Activated B cell treated with CpG ODN at 0.5 μM for 24 hours (primary cell): ENCODE measurements at regions not wholly inside any gene's neighbourhood (a gene's known extent, or its start where the extent isn't known, plus 50 kb on each side); places are given as distances from the start of the nearest gene placed in this dataset.

Source experiments
- ATAC-seq: fragments of 200-7000 bp; cut with Tn5 transposase; one replicate; pipeline ENCODE4 v1.10.0; 2021; ENCODE audit warnings: low read depth, mild to moderate bottlenecking, moderate library complexity
- CTCF ChIA-PET: fragments of 350-600 bp; sonication (Branson Sonifier 250); formaldehyde crosslinking; loops from one replicate; lab custom pipeline; 2021; ENCODE audit warnings: antibody characterized with exemption; lab: Charles Lee
- POLR2A ChIA-PET: fragments of 350-600 bp; sonication (Branson Sonifier 250); formaldehyde crosslinking; loops from one replicate; lab custom pipeline; 2021; ENCODE audit warnings: antibody characterized with exemption; lab: Charles Lee
- DNase-seq: peaks from one replicate; pipeline ENCODE4 v3.0.0; 2022
- H3K27ac Mint-ChIP-seq: one replicate; pipeline ENCODE4 v1.8.0; 2020; ENCODE audit warnings: mixed read lengths
- H3K27me3 Mint-ChIP-seq: one replicate; pipeline ENCODE4 v1.8.0; 2021; ENCODE audit warnings: mixed read lengths
- H3K36me3 Mint-ChIP-seq: one replicate; pipeline ENCODE4 v1.8.0; 2021; ENCODE audit warnings: low read depth, mixed read lengths
- H3K4me1 Mint-ChIP-seq: one replicate; pipeline ENCODE4 v1.8.0; 2021; ENCODE audit warnings: mixed read lengths
- H3K4me3 Mint-ChIP-seq: one replicate; pipeline ENCODE4 v1.8.0; 2020; ENCODE audit warnings: mild to moderate bottlenecking, mixed read lengths
- H3K9me3 Mint-ChIP-seq: one replicate; pipeline ENCODE4 v1.8.0; 2020; ENCODE audit warnings: mixed read lengths
- CTCF ChIP-seq: fragments of 200-600 bp; IDR thresholded peaks from one replicate; pipeline ENCODE4 v1.8.0; 2022; ENCODE audit warnings: antibody characterized with exemption, mild to moderate bottlenecking
- intact Hi-C: fragments of 100-400 bp; cut with micrococcal nuclease; formaldehyde crosslinking; loops from one replicate; pipeline ENCODE4 v1.15.1; 2024

GRCh38 chr5:145708169-145708568, 127.0 kb downstream of the PRELID2 start:
- Mint-ChIP-seq H3K4me1 (no peaks in the 10 kb centered on the region), H3K9me3 (no peaks in the 10 kb centered on the region), H3K27ac (no peak overlapping the region), H3K4me3 (no peak overlapping the region), H3K36me3 (no peaks in the 10 kb centered on the region), H3K27me3 (no peaks in the 10 kb centered on the region)
- ChIA-PET CTCF (no interaction called here), POLR2A (interaction anchor here (0.7 kb wide), 1 partner anchor 291 kb away, joined by 3 read pairs; no protein-coding TSS in a partner anchor)
- DNase-seq (no peak), ATAC-seq (no peak)
- intact Hi-C loops = no loop called here
- TF ChIP-seq CTCF = no peak

GRCh38 chr5:145704724-145705123, 130.4 kb downstream of the PRELID2 start:
- ATAC-seq = no peak
- intact Hi-C loops = no loop called here
- no peak for DNase-seq
- no peak for TF ChIP-seq CTCF
- Mint-ChIP-seq H3K36me3 (no peaks in the 10 kb centered on the region), H3K27ac (no peak overlapping the region), H3K27me3 (no peaks in the 10 kb centered on the region), H3K4me1 (no peaks in the 10 kb centered on the region), H3K4me3 (no peak overlapping the region), H3K9me3 (no peaks in the 10 kb centered on the region)
- CTCF ChIA-PET = no interaction called here
- POLR2A ChIA-PET = no interaction called here

GRCh38 chr5:145703856-145704255, 131.3 kb downstream of the PRELID2 start:
- Mint-ChIP-seq H3K36me3 (no peaks in the 10 kb centered on the region), H3K27ac (no peak overlapping the region), H3K4me3 (no peak overlapping the region), H3K9me3 (no peaks in the 10 kb centered on the region), H3K27me3 (no peaks in the 10 kb centered on the region), H3K4me1 (no peaks in the 10 kb centered on the region)
- DNase-seq (no peak), ATAC-seq (no peak)
- CTCF ChIA-PET = no interaction called here
- POLR2A ChIA-PET = no interaction called here
- no peak for TF ChIP-seq CTCF
- intact Hi-C loops = no loop called here

- Mint-ChIP-seq H3K9me3 (no peaks in the 10 kb centered on the region), H3K27me3 (no peaks in the 10 kb centered on the region), H3K36me3 (no peaks in the 10 kb centered on the region), H3K4me1 (no peaks in the 10 kb centered on the region), H3K4me3 (no peak overlapping the region), H3K27ac (no peak overlapping the region)
- intact Hi-C loops = no loop called here
- ATAC-seq (no peak), DNase-seq (no peak)
- ChIA-PET CTCF (no interaction called here), POLR2A (no interaction called here)
- no peak for TF ChIP-seq CTCF
Measured at GRCh38 chr5:145701404-145701803, 133.7 kb downstream of the PRELID2 start.

GRCh38 chr5:145699846-145700245, 135.3 kb downstream of the PRELID2 start:
- TF ChIP-seq CTCF = no peak
- Mint-ChIP-seq H3K27ac (no peak overlapping the region), H3K27me3 (no peaks in the 10 kb centered on the region), H3K4me1 (no peaks in the 10 kb centered on the region), H3K36me3 (no peaks in the 10 kb centered on the region), H3K9me3 (no peaks in the 10 kb centered on the region), H3K4me3 (no peak overlapping the region)
- no peak for DNase-seq
- CTCF ChIA-PET = no interaction called here
- no peak for ATAC-seq
- intact Hi-C loops = loop anchor here (5.0 kb wide), 2 partner anchors 127 to 727 kb away; no protein-coding TSS in a partner anchor
- POLR2A ChIA-PET = no interaction called here
